Peyer's patch (tissue), 4 donors: ENCODE measurements at regions not wholly inside any gene's neighbourhood (a gene's known extent, or its start where the extent isn't known, plus 50 kb on each side); places are given as distances from the start of the nearest gene placed in this dataset.

Experiments used
- POLR2A ChIP-seq, 2 donors: fragments of 450-650 bp; IDR thresholded peaks; one replicate each; pipeline ENCODE4 v1.5.1; 2017; ENCODE audit warnings: antibody characterized with exemption in 2 of 2, mild to moderate bottlenecking in 2 of 2, moderate library complexity in 2 of 2
- TF ChIP-seq, protein P1 (sequence below), 6 experiments: fragments of 450-650 bp in 4 of 6; fragments of 200-600 bp in 2 of 6; sonication (generic) in 1 of 6; IDR thresholded peaks; one replicate each; pipeline ENCODE4 v1.5.1; 2017 to 2019; ENCODE audit warnings: antibody characterized with exemption in 6 of 6, mild to moderate bottlenecking in 3 of 6, moderate library complexity in 1 of 6

DNA sequence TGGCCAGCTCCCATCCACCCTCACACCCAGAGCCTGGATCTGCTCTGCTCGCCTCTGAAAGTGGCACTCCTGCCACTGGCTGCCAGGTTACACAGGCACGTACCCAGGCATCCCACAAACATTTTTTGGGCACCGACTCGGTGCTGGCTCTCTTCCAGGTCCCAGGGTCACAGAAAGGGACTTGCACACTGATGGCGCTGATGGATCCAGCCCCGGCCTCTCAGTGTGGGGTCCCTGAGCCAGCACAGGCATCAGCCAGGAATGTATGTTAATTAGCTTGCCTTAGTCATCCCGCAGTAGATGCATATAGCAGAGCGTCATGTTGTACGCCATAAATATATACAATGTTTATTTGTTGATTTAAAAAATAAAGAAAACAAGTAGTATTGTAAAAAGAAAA, 537.2 kb downstream of the NPHP4 start:
- TF ChIP-seq, protein P1, sequence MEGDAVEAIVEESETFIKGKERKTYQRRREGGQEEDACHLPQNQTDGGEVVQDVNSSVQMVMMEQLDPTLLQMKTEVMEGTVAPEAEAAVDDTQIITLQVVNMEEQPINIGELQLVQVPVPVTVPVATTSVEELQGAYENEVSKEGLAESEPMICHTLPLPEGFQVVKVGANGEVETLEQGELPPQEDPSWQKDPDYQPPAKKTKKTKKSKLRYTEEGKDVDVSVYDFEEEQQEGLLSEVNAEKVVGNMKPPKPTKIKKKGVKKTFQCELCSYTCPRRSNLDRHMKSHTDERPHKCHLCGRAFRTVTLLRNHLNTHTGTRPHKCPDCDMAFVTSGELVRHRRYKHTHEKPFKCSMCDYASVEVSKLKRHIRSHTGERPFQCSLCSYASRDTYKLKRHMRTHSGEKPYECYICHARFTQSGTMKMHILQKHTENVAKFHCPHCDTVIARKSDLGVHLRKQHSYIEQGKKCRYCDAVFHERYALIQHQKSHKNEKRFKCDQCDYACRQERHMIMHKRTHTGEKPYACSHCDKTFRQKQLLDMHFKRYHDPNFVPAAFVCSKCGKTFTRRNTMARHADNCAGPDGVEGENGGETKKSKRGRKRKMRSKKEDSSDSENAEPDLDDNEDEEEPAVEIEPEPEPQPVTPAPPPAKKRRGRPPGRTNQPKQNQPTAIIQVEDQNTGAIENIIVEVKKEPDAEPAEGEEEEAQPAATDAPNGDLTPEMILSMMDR (IDR thresholded peaks at IDR 0.05), result no peak
- no peak for TF ChIP-seq POLR2A (IDR thresholded peaks at IDR 0.05)
